H1 (cell line): ENCODE measurements at regions not wholly inside any gene's neighbourhood (a gene's known extent, or its start where the extent isn't known, plus 50 kb on each side); places are given as distances from the start of the nearest gene placed in this dataset.

Experiments used
- CTCF ChIA-PET: fragments of 300-600 bp; sonication (Branson Sonifier 250); formaldehyde crosslinking; loops from one replicate; lab custom pipeline; 2021; ENCODE audit not compliant: partially characterized antibody; lab: Charles Lee
- POLR2A ChIA-PET: fragments of 300-600 bp; sonication (Branson Sonifier 250); formaldehyde crosslinking; loops from one replicate; lab custom pipeline; 2021; ENCODE audit warnings: inconsistent platforms; ENCODE audit not compliant: partially characterized antibody; lab: Charles Lee
- DNase-seq, 2 experiments: peaks; one replicate each; pipeline versions ENCODE4 v3.0.0 to v3.0.0-alpha.2; 2010 to 2022; ENCODE audit warnings: low spot score in 2 of 2, low read depth in 1 of 2, mixed read lengths in 1 of 2
- FAIRE-seq: peaks from 2 replicates; lab custom pipeline; 2011; peaks lifted over from hg19 to GRCh38; lab: Jason Lieb, UNC
- H2AFZ ChIP-seq: 2 replicates; pipeline ENCODE4 v1.8.1; 2012; ENCODE audit warnings: low read length, inconsistent platforms
- H2AK5ac ChIP-seq: 2 replicates; pipeline ENCODE4 v1.6.1; 2013; ENCODE audit warnings: low read depth, low read length
- H2BK120ac ChIP-seq: replicated peaks from 2 replicates; pipeline ENCODE3; 2013; ENCODE audit warnings: low read depth, low read length, inconsistent platforms
- H2BK12ac ChIP-seq: 2 replicates; pipeline ENCODE4 v1.6.1; 2013; ENCODE audit warnings: low read depth, low read length
- H2BK15ac ChIP-seq: 2 replicates; pipeline ENCODE4 v1.6.1; 2013; ENCODE audit warnings: low read length
- H2BK20ac ChIP-seq: 2 replicates; pipeline ENCODE4 v1.6.1; 2013; ENCODE audit warnings: low read length
- H2BK5ac ChIP-seq: 2 replicates; pipeline ENCODE4 v1.6.1; 2013; ENCODE audit warnings: low read depth, low read length
- H3K14ac ChIP-seq: 2 replicates; pipeline ENCODE4 v1.6.1; 2013; ENCODE audit warnings: inconsistent platforms; ENCODE audit not compliant: insufficient read length
- H3K18ac ChIP-seq: 2 replicates; pipeline ENCODE4 v1.6.1; 2013; ENCODE audit warnings: low read length; ENCODE audit errors: extremely low read depth
- H3K23ac ChIP-seq: 2 replicates; pipeline ENCODE4 v1.6.1; 2013; ENCODE audit warnings: inconsistent platforms; ENCODE audit not compliant: insufficient read length
- H3K23me2 ChIP-seq: 2 replicates; pipeline ENCODE4 v1.6.1; 2013; ENCODE audit warnings: low read depth, low read length
- H3K27ac ChIP-seq: 2 replicates; pipeline ENCODE4 v1.6.1; 2011; ENCODE audit warnings: low read depth, low read length, inconsistent platforms
- H3K27me3 ChIP-seq, 4 experiments: replicated peaks in 1 of 4; 1 replicate in 1 of 4; 2 replicates in 3 of 4; pipeline versions ENCODE4 v1.6.1 to v1.8.1; 2011 to 2013; ENCODE audit warnings: low read length in 3 of 4, mild to moderate bottlenecking in 3 of 4, inconsistent platforms in 2 of 4, mixed read lengths in 2 of 4, moderate library complexity in 1 of 4; ENCODE audit not compliant: control insufficient read depth in 3 of 4, insufficient read depth in 3 of 4; ENCODE audit errors: extremely low read depth in 1 of 4
- H3K36me3 ChIP-seq, 4 experiments: 2 replicates each; pipeline versions ENCODE4 v1.6.1 to v1.8.1; 2011 to 2013; ENCODE audit warnings: mild to moderate bottlenecking in 4 of 4, low read length in 3 of 4, moderate library complexity in 2 of 4, control low read depth in 1 of 4, inconsistent platforms in 1 of 4; ENCODE audit not compliant: insufficient read depth in 4 of 4, control insufficient read depth in 2 of 4
- H3K4ac ChIP-seq: replicated peaks from 2 replicates; pipeline ENCODE3; 2013; ENCODE audit warnings: low read length, low read depth, mixed read lengths, inconsistent platforms; ENCODE audit not compliant: insufficient read length
- H3K4me1 ChIP-seq, 4 experiments: replicated peaks in 1 of 4; 1 replicate in 1 of 4; 2 replicates in 3 of 4; pipeline versions ENCODE4 v1.6.1 to v1.8.1; 2011 to 2013; ENCODE audit warnings: low read length in 3 of 4, inconsistent platforms in 2 of 4, mixed read lengths in 1 of 4; ENCODE audit not compliant: insufficient read depth in 4 of 4, control insufficient read depth in 3 of 4
- H3K4me2 ChIP-seq, 2 experiments: 2 replicates each; pipeline versions ENCODE4 v1.6.1 to v1.8.1; 2011 to 2013; ENCODE audit warnings: low read depth in 2 of 2, low read length in 2 of 2, control low read depth in 1 of 2, inconsistent platforms in 1 of 2, mild to moderate bottlenecking in 1 of 2; ENCODE audit not compliant: insufficient read depth in 1 of 2
- H3K4me3 ChIP-seq, 4 experiments: fragments of 200-600, 300-600 bp in 1 of 4; sonication (generic), shearing (Covaris generic), sonication (Bioruptor Twin) in 1 of 4; 2 replicates each; pipeline versions ENCODE4 v1.5.1 to v1.8.1; 2011 to 2016; ENCODE audit warnings: low read length in 4 of 4, low read depth in 3 of 4, control low read depth in 2 of 4, inconsistent platforms in 2 of 4, mild to moderate bottlenecking in 2 of 4, mixed read lengths in 1 of 4, moderate library complexity in 1 of 4; ENCODE audit not compliant: insufficient read depth in 2 of 4; ENCODE audit errors: extremely low read depth in 1 of 4
- H3K56ac ChIP-seq: replicated peaks from 2 replicates; pipeline ENCODE3; 2013; ENCODE audit warnings: low read depth, mild to moderate bottlenecking, mixed read lengths, low read length, inconsistent platforms; ENCODE audit not compliant: insufficient read length
- H3K79me1 ChIP-seq: 2 replicates; pipeline ENCODE4 v1.6.1; 2013; ENCODE audit warnings: low read depth, low read length, control low read depth
- H3K79me2 ChIP-seq, 2 experiments: 2 replicates each; pipeline versions ENCODE4 v1.6.1 to v1.8.1; 2012 to 2013; ENCODE audit warnings: low read length in 2 of 2, mild to moderate bottlenecking in 2 of 2, inconsistent platforms in 1 of 2; ENCODE audit not compliant: insufficient read depth in 2 of 2, control insufficient read depth in 1 of 2
- H3K9ac ChIP-seq, 4 experiments: replicated peaks in 1 of 4; 1 replicate in 1 of 4; 2 replicates in 3 of 4; pipeline versions ENCODE4 v1.6.1 to v1.8.1; 2011 to 2013; ENCODE audit warnings: low read depth in 3 of 4, low read length in 3 of 4, control low read depth in 2 of 4, mild to moderate bottlenecking in 2 of 4, moderate library complexity in 2 of 4, inconsistent platforms in 1 of 4; ENCODE audit errors: extremely low read depth in 1 of 4
- H3K9me3 ChIP-seq, 2 experiments: 2 replicates each; pipeline versions ENCODE4 v1.6.1 to v1.8.1; 2012 to 2013; ENCODE audit warnings: mild to moderate bottlenecking in 2 of 2, moderate library complexity in 2 of 2, control low read depth in 1 of 2, inconsistent platforms in 1 of 2, low read depth in 1 of 2, low read length in 1 of 2, mixed read lengths in 1 of 2; ENCODE audit not compliant: insufficient read depth in 2 of 2
- H4K20me1 ChIP-seq, 2 experiments: replicated peaks in 1 of 2; 2 replicates each; pipeline versions ENCODE3 to v1.8.1; 2011 to 2013; ENCODE audit warnings: inconsistent platforms in 2 of 2, low read length in 2 of 2, mild to moderate bottlenecking in 1 of 2; ENCODE audit not compliant: insufficient read depth in 2 of 2, control insufficient read depth in 1 of 2
- H4K5ac ChIP-seq: 2 replicates; pipeline ENCODE4 v1.6.1; 2013; ENCODE audit warnings: low read length, low read depth, mixed read lengths, inconsistent platforms; ENCODE audit not compliant: insufficient read length
- H4K8ac ChIP-seq: 2 replicates; pipeline ENCODE4 v1.8.0; 2013; ENCODE audit warnings: mild to moderate bottlenecking, moderate library complexity, low read length, inconsistent platforms; ENCODE audit not compliant: insufficient read depth; ENCODE audit errors: extremely low read depth
- H4K91ac ChIP-seq: replicated peaks from 2 replicates; pipeline ENCODE3; 2013; ENCODE audit warnings: low read length, mixed read lengths, inconsistent platforms; ENCODE audit not compliant: insufficient read length
- CTBP2 ChIP-seq: IDR thresholded peaks from 2 replicates; pipeline ENCODE4 v1.7.0; 2011; ENCODE audit warnings: borderline replicate concordance, mild to moderate bottlenecking, moderate library complexity, mixed read lengths, low read length; ENCODE audit not compliant: insufficient read depth, insufficient read length
- EGR1 ChIP-seq: IDR thresholded peaks from 2 replicates; pipeline ENCODE4 v1.6.1; 2011; ENCODE audit warnings: low read depth, low read length, borderline replicate concordance
- EZH2 ChIP-seq: fragments of 200-600 bp; sonication (generic); IDR thresholded peaks from 2 replicates; pipeline ENCODE4 v1.7.1; 2012; ENCODE audit warnings: low read depth, mild to moderate bottlenecking, moderate library complexity, low read length, inconsistent platforms; ENCODE audit not compliant: severe bottlenecking
- GTF2F1 ChIP-seq: IDR thresholded peaks from 2 replicates; pipeline ENCODE4 v1.6.1; 2012; ENCODE audit warnings: low read depth, low read length, improper control_type of control experiment, borderline replicate concordance
- KDM4A ChIP-seq: IDR thresholded peaks from one replicate; pipeline ENCODE4 v1.7.1; 2012; ENCODE audit warnings: low read depth, mild to moderate bottlenecking, moderate library complexity, low read length, inconsistent platforms; ENCODE audit not compliant: severe bottlenecking
- KDM5A ChIP-seq: fragments of 200-600 bp; IDR thresholded peaks from 2 replicates; pipeline ENCODE4 v1.7.1; 2012; ENCODE audit warnings: mild to moderate bottlenecking, low read length, inconsistent platforms, mixed read lengths
- POLR2AphosphoS5 ChIP-seq: IDR thresholded peaks from 2 replicates; pipeline ENCODE4 v1.6.1; 2011; ENCODE audit warnings: low read depth, low read length
- RFX5 ChIP-seq: IDR thresholded peaks from 2 replicates; pipeline ENCODE4 v1.6.1; 2011; ENCODE audit warnings: low read depth, low read length, improper control_type of control experiment, borderline replicate concordance
- RNF2 ChIP-seq: fragments of 200-900, 300-1000 bp; sonication (generic); IDR thresholded peaks from 2 replicates; pipeline ENCODE4 v1.7.1; 2016; ENCODE audit warnings: borderline replicate concordance, low read depth, mild to moderate bottlenecking, antibody characterized with exemption, low read length; ENCODE audit not compliant: poor library complexity, severe bottlenecking; ENCODE audit errors: missing control alignments
- WGBS, 2 experiments: shearing (Covaris generic) in 1 of 2; methylation state at CpG; one replicate each; pipeline versions ENCODE4 v1.1.6 to v1.1.7; 2013 to 2015; ENCODE audit warnings: low lambda C conversion rate in 2 of 2, mixed read lengths in 2 of 2, inconsistent platforms in 1 of 2, low coverage in 1 of 2, missing lambda C conversion rate in 1 of 2; ENCODE audit not compliant: insufficient replicate concordance in 2 of 2, insufficient coverage in 1 of 2, insufficient read length in 1 of 2; ENCODE audit errors: extremely low coverage in 1 of 2, missing lambda C conversion rate in 1 of 2; 5-methylcytosine and 5-hydroxymethylcytosine counted together

GRCh38 chr3:165463531-165463930, 267.3 kb upstream of the SLITRK3 start:
- Histone ChIP-seq H3K4me2 (no peak overlapping the region), H2AFZ (no peak overlapping the region), H3K56ac (no peak overlapping the region), H3K9me3 (no peaks in the 10 kb centered on the region), H3K9ac (no peak overlapping the region), H2BK20ac (no peak overlapping the region), H3K4me1 (no peaks in the 10 kb centered on the region), H4K91ac (no peak overlapping the region), H3K23me2 (no peaks in the 10 kb centered on the region), H3K79me2 (no peaks in the 10 kb centered on the region), H2BK12ac (no peak overlapping the region), H4K8ac (no peak overlapping the region), H3K27me3 (no peaks in the 10 kb centered on the region), H3K14ac (no peak overlapping the region), H2AK5ac (no peak overlapping the region), H2BK120ac (no peak overlapping the region), H3K36me3 (no peaks in the 10 kb centered on the region), H4K5ac (no peak overlapping the region), H3K4ac (no peak overlapping the region), H2BK5ac (no peak overlapping the region), H3K4me3 (no peak overlapping the region), H3K27ac (no peak overlapping the region), H3K18ac (no peak overlapping the region), H4K20me1 (no peaks in the 10 kb centered on the region), H3K79me1 (no peaks in the 10 kb centered on the region), H3K23ac (no peak overlapping the region), H2BK15ac (no peak overlapping the region)
- DNase-seq = no peak
- POLR2A ChIA-PET = no interaction called here
- TF ChIP-seq KDM4A = no peak
- no peak for TF ChIP-seq GTF2F1
- TF ChIP-seq RNF2 = no peak
- no peak for TF ChIP-seq EGR1
- no peak for TF ChIP-seq RFX5
- TF ChIP-seq CTBP2 = no peak
- TF ChIP-seq POLR2AphosphoS5 = no peak
- TF ChIP-seq EZH2 = no peak
- TF ChIP-seq KDM5A = no peak
- CTCF ChIA-PET = no interaction called here
- WGBS, 2 experiments = 95% methylated on average over 1 of the region's 1 CpG; no CpG with 5 or more reads in 1 of the 2 experiments
- FAIRE-seq = no peak
